T-cell (primary cell): ENCODE measurements at regions not wholly inside any gene's neighbourhood (a gene's known extent, or its start where the extent isn't known, plus 50 kb on each side); places are given as distances from the start of the nearest gene placed in this dataset.

Experiments used
- ATAC-seq, 4 experiments: fragments of 200-7000 bp in 3 of 4; fragments of 150-1000 bp in 1 of 4; cut with Tn5 transposase; replicated peaks in 1 of 4; 1 replicate in 3 of 4; 2 replicates in 1 of 4; pipeline ENCODE4 v1.10.0; 2021; ENCODE audit warnings: moderate library complexity in 3 of 4, mild to moderate bottlenecking in 2 of 4, moderate number of reproducible peaks in 1 of 4
- CTCF ChIA-PET, 2 donors: fragments of 300-600 bp; sonication (Branson Sonifier 250); formaldehyde crosslinking; loops; one replicate each; lab custom pipeline; 2022; ENCODE audit warnings: antibody characterized with exemption in 2 of 2; lab: Charles Lee
- POLR2A ChIA-PET, 2 donors: fragments of 300-600 bp; sonication (Branson Sonifier 250); formaldehyde crosslinking; loops; one replicate each; lab custom pipeline; 2022; ENCODE audit warnings: antibody characterized with exemption in 2 of 2; lab: Charles Lee
- DNase-seq, 35 experiments: peaks; one replicate each; pipeline versions ENCODE4 v3.0.0 to v3.0.0-alpha.2; 2013 to 2023
- H3K27ac ChIP-seq: one replicate; pipeline ENCODE4 v1.5.1; 2013; ENCODE audit warnings: low read length
- H3K27me3 ChIP-seq, 2 experiments: replicated peaks in 1 of 2; 1 replicate in 1 of 2; 2 replicates in 1 of 2; pipeline versions ENCODE4 v1.6.1 to v1.7.0; 2013; ENCODE audit warnings: low read length in 1 of 2, mixed read lengths in 1 of 2; ENCODE audit not compliant: control insufficient read depth in 2 of 2, insufficient read depth in 2 of 2; ENCODE audit errors: extremely low read depth in 1 of 2
- H3K36me3 ChIP-seq, 2 donors: 1 replicate in 1 of 2; 2 replicates in 1 of 2; pipeline versions ENCODE4 v1.6.1 to v1.7.0; 2013; ENCODE audit warnings: low read length in 1 of 2; ENCODE audit not compliant: control insufficient read depth in 2 of 2, insufficient read depth in 1 of 2; ENCODE audit errors: extremely low read depth in 1 of 2
- H3K4me1 ChIP-seq, 2 experiments: 1 replicate in 1 of 2; 2 replicates in 1 of 2; pipeline versions ENCODE4 v1.6.1 to v1.7.0; 2013; ENCODE audit warnings: low read length in 2 of 2, mixed read lengths in 1 of 2; ENCODE audit not compliant: insufficient read depth in 2 of 2, control insufficient read depth in 1 of 2; ENCODE audit errors: extremely low read depth in 1 of 2
- H3K4me3 ChIP-seq, 2 donors: 1 replicate in 1 of 2; 2 replicates in 1 of 2; pipeline versions ENCODE4 v1.5.1 to v1.7.0; 2013; ENCODE audit warnings: mild to moderate bottlenecking in 2 of 2, low read length in 1 of 2, moderate library complexity in 1 of 2; ENCODE audit not compliant: control insufficient read depth in 1 of 2; ENCODE audit errors: extremely low read depth in 1 of 2
- H3K9me3 ChIP-seq: 2 replicates; pipeline ENCODE4 v1.7.0; 2013
- H3K27ac Mint-ChIP-seq, 2 donors: one replicate each; pipeline ENCODE4 v1.8.0; 2020 to 2021; ENCODE audit warnings: mild to moderate bottlenecking in 2 of 2, mixed read lengths in 2 of 2
- H3K27me3 Mint-ChIP-seq, 2 donors: one replicate each; pipeline ENCODE4 v1.8.0; 2021 to 2022; ENCODE audit warnings: mixed read lengths in 2 of 2
- H3K36me3 Mint-ChIP-seq: one replicate; pipeline ENCODE4 v1.8.0; 2021; ENCODE audit warnings: mixed read lengths
- H3K4me1 Mint-ChIP-seq, 3 donors: one replicate each; pipeline ENCODE4 v1.8.0; 2020 to 2022; ENCODE audit warnings: mixed read lengths in 3 of 3, mild to moderate bottlenecking in 1 of 3
- H3K4me3 Mint-ChIP-seq, 3 donors: one replicate each; pipeline ENCODE4 v1.8.0; 2020 to 2022; ENCODE audit warnings: mild to moderate bottlenecking in 3 of 3, mixed read lengths in 3 of 3, moderate library complexity in 3 of 3
- H3K9me3 Mint-ChIP-seq, 3 donors: one replicate each; pipeline ENCODE4 v1.8.0; 2020 to 2022; ENCODE audit warnings: mixed read lengths in 3 of 3
- WGBS: methylation state at CpG from one replicate; pipeline ENCODE4 v1.1.5; 2013; ENCODE audit warnings: missing lambda C conversion rate; ENCODE audit not compliant: insufficient coverage; 5-methylcytosine and 5-hydroxymethylcytosine counted together

- DNase-seq (no peak), ATAC-seq (no peak)
- H3K9me3 Mint-ChIP-seq, result peaks cover 0 to 12% (median 6%) of the 10 kb centered on the region in 3 donors
- no peaks in the 10 kb centered on the region for H3K4me1 ChIP-seq
- no peaks in the 10 kb centered on the region for H3K27me3 Mint-ChIP-seq
- WGBS, result no CpG with 5 or more reads among the region's 1 CpG
- no peak overlapping the region for H3K4me3 ChIP-seq
- H3K27ac ChIP-seq, result no peak overlapping the region
- ChIA-PET CTCF (no interaction called here), POLR2A (no interaction called here)
- no peaks in the 10 kb centered on the region for H3K36me3 Mint-ChIP-seq
- no peaks in the 10 kb centered on the region for H3K9me3 ChIP-seq
- H3K4me1 Mint-ChIP-seq, result no peaks in the 10 kb centered on the region
- no peaks in the 10 kb centered on the region for H3K27me3 ChIP-seq
- H3K36me3 ChIP-seq, result no peaks in the 10 kb centered on the region
- H3K27ac Mint-ChIP-seq, result no peak overlapping the region
- no peak overlapping the region for H3K4me3 Mint-ChIP-seq
Observed at GRCh38 chr7:80334196-80334595, 177.7 kb downstream of the GNAT3 start.

- no peak overlapping the region for H3K27ac ChIP-seq
- no peak overlapping the region for H3K4me3 ChIP-seq
- Mint-ChIP-seq H3K4me1 (no peaks in the 10 kb centered on the region), H3K27me3 (no peaks in the 10 kb centered on the region), H3K4me3 (no peak overlapping the region), H3K36me3 (no peaks in the 10 kb centered on the region), H3K27ac (no peak overlapping the region), H3K9me3 (peaks cover 0 to 12% (median 6%) of the 10 kb centered on the region in 3 donors)
- H3K27me3 ChIP-seq, result no peaks in the 10 kb centered on the region
- WGBS, result 83% methylated on average over 1 of the region's 1 CpG
- POLR2A ChIA-PET, result interaction anchor here in 1 of 2 donors (0.6 kb wide), 1 partner anchor 56 kb away, joined by 3 read pairs; no protein-coding TSS in a partner anchor
- DNase-seq (no peak), ATAC-seq (no peak)
- no peaks in the 10 kb centered on the region for H3K4me1 ChIP-seq
- H3K9me3 ChIP-seq, result no peaks in the 10 kb centered on the region
- H3K36me3 ChIP-seq, result no peaks in the 10 kb centered on the region
- CTCF ChIA-PET, result no interaction called here
Observed at GRCh38 chr7:80333040-80333439, 178.8 kb downstream of the GNAT3 start.

GRCh38 chr7:80330434-80330833 is 181.4 kb downstream of the GNAT3 start:
- POLR2A ChIA-PET, result no interaction called here
- no peaks in the 10 kb centered on the region for H3K27me3 Mint-ChIP-seq

GRCh38 chr7:80324032-80324431 is 187.8 kb downstream of the GNAT3 start:
- Histone ChIP-seq H3K27me3 (no peaks in the 10 kb centered on the region), H3K27ac (no peak overlapping the region), H3K4me1 (no peaks in the 10 kb centered on the region), H3K9me3 (no peaks in the 10 kb centered on the region), H3K4me3 (no peak overlapping the region), H3K36me3 (no peaks in the 10 kb centered on the region)
- ATAC-seq (no peak), DNase-seq (no peak)
- H3K9me3 Mint-ChIP-seq, result no peaks in the 10 kb centered on the region
- POLR2A ChIA-PET, result no interaction called here
- no peaks in the 10 kb centered on the region for H3K4me1 Mint-ChIP-seq
- no peaks in the 10 kb centered on the region for H3K36me3 Mint-ChIP-seq
- H3K27me3 Mint-ChIP-seq, result no peaks in the 10 kb centered on the region
- no peak overlapping the region for H3K27ac Mint-ChIP-seq
- 77% methylated on average over 2 of the region's 3 CpGs for WGBS
- CTCF ChIA-PET, result no interaction called here
- no peak overlapping the region for H3K4me3 Mint-ChIP-seq

More at GRCh38 chr7:80330434-80330833, 181.4 kb downstream of the GNAT3 start:
- H3K4me3 Mint-ChIP-seq, result no peak overlapping the region
- ATAC-seq (no peak), DNase-seq (no peak)
- no peak overlapping the region for H3K27ac Mint-ChIP-seq
- Histone ChIP-seq H3K36me3 (no peaks in the 10 kb centered on the region), H3K4me1 (no peaks in the 10 kb centered on the region), H3K27ac (no peak overlapping the region), H3K4me3 (no peak overlapping the region), H3K27me3 (no peaks in the 10 kb centered on the region), H3K9me3 (no peaks in the 10 kb centered on the region)
- H3K4me1 Mint-ChIP-seq, result no peaks in the 10 kb centered on the region
- no peaks in the 10 kb centered on the region for H3K36me3 Mint-ChIP-seq
- H3K9me3 Mint-ChIP-seq, result peaks cover 0 to 7% (median 0%) of the 10 kb centered on the region in 3 donors
- CTCF ChIA-PET, result no interaction called here

- WGBS, result no CpG with 5 or more reads among the region's 2 CpGs
- no peaks in the 10 kb centered on the region for H3K4me1 ChIP-seq
- Mint-ChIP-seq H3K36me3 (no peaks in the 10 kb centered on the region), H3K4me1 (no peaks in the 10 kb centered on the region), H3K9me3 (no peaks in the 10 kb centered on the region), H3K27me3 (no peaks in the 10 kb centered on the region), H3K4me3 (no peak overlapping the region), H3K27ac (no peak overlapping the region)
- no peaks in the 10 kb centered on the region for H3K36me3 ChIP-seq
- CTCF ChIA-PET, result no interaction called here
- no peak for DNase-seq
- no peak overlapping the region for H3K4me3 ChIP-seq
- H3K27ac ChIP-seq, result no peak overlapping the region
- no peaks in the 10 kb centered on the region for H3K9me3 ChIP-seq
- ATAC-seq, result no peak
- POLR2A ChIA-PET, result no interaction called here
- H3K27me3 ChIP-seq, result no peaks in the 10 kb centered on the region
Observed at GRCh38 chr7:80319461-80319860, 184.8 kb downstream of the GNAI1 start.

- Mint-ChIP-seq H3K4me3 (no peak overlapping the region), H3K4me1 (no peaks in the 10 kb centered on the region), H3K27ac (no peak overlapping the region), H3K27me3 (no peaks in the 10 kb centered on the region), H3K9me3 (peaks cover 0 to 2% (median 0%) of the 10 kb centered on the region in 3 donors), H3K36me3 (no peaks in the 10 kb centered on the region)
- 60% methylated on average over 1 of the region's 3 CpGs for WGBS
- POLR2A ChIA-PET, result no interaction called here
- Histone ChIP-seq H3K36me3 (no peaks in the 10 kb centered on the region), H3K27ac (no peak overlapping the region), H3K4me3 (no peak overlapping the region), H3K4me1 (no peaks in the 10 kb centered on the region), H3K9me3 (no peaks in the 10 kb centered on the region), H3K27me3 (no peaks in the 10 kb centered on the region)
- CTCF ChIA-PET, result no interaction called here
- DNase-seq, result no peak
- no peak for ATAC-seq
Observed at GRCh38 chr7:80318081-80318480, 183.4 kb downstream of the GNAI1 start.

GRCh38 chr7:80316811-80317210 is 182.2 kb downstream of the GNAI1 start:
- ATAC-seq, result no peak
- POLR2A ChIA-PET, result no interaction called here
- no CpG with 5 or more reads among the region's 2 CpGs for WGBS
- Histone ChIP-seq H3K4me1 (peaks cover 0 to 10% of the 10 kb centered on the region in 2 experiments), H3K27me3 (no peaks in the 10 kb centered on the region), H3K36me3 (no peaks in the 10 kb centered on the region), H3K4me3 (no peak overlapping the region), H3K27ac (no peak overlapping the region), H3K9me3 (no peaks in the 10 kb centered on the region)
- CTCF ChIA-PET, result no interaction called here
- H3K9me3 Mint-ChIP-seq, result peaks cover 0 to 2% (median 0%) of the 10 kb centered on the region in 3 donors
- no peak overlapping the region for H3K27ac Mint-ChIP-seq
- H3K4me3 Mint-ChIP-seq, result no peak overlapping the region
- no peaks in the 10 kb centered on the region for H3K36me3 Mint-ChIP-seq
- no peaks in the 10 kb centered on the region for H3K27me3 Mint-ChIP-seq
- no peak for DNase-seq
- peaks cover 0 to 8% (median 6%) of the 10 kb centered on the region in 3 donors for H3K4me1 Mint-ChIP-seq
